NT2/D1 (cell line): ENCODE measurements at regions not wholly inside any gene's neighbourhood (a gene's known extent, or its start where the extent isn't known, plus 50 kb on each side); places are given as distances from the start of the nearest gene placed in this dataset.

Source experiments
- DNase-seq: peaks from one replicate; pipeline ENCODE4 v3.0.0-alpha.2; 2011; ENCODE audit warnings: low read depth, low spot score
- H3K27me3 ChIP-seq: 2 replicates; pipeline ENCODE4 v1.6.0; 2011; ENCODE audit warnings: mild to moderate bottlenecking; ENCODE audit not compliant: insufficient read length, insufficient read depth
- H3K36me3 ChIP-seq: 2 replicates; pipeline ENCODE4 v1.6.1; 2011; ENCODE audit warnings: mild to moderate bottlenecking, low read length, mixed read lengths; ENCODE audit not compliant: insufficient read depth, insufficient read length
- H3K4me1 ChIP-seq: 2 replicates; pipeline ENCODE4 v1.5.1; 2011; ENCODE audit not compliant: insufficient read depth, insufficient read length
- H3K4me3 ChIP-seq: 2 replicates; pipeline ENCODE4 v1.5.1; 2011; ENCODE audit warnings: low read depth; ENCODE audit not compliant: insufficient read length
- H3K9ac ChIP-seq: 2 replicates; pipeline ENCODE4 v1.6.0; 2011; ENCODE audit warnings: low read depth; ENCODE audit not compliant: insufficient read length
- H3K9me3 ChIP-seq: 2 replicates; pipeline ENCODE4 v1.5.1; 2011; ENCODE audit warnings: mild to moderate bottlenecking, low read length; ENCODE audit not compliant: insufficient read depth
- SUZ12 ChIP-seq: IDR thresholded peaks from 2 replicates; pipeline ENCODE4 v1.6.1; 2011; ENCODE audit not compliant: insufficient read length, insufficient read depth; ENCODE audit errors: extremely low read depth
- YY1 ChIP-seq: IDR thresholded peaks from 2 replicates; pipeline ENCODE4 v1.6.1; 2011; ENCODE audit not compliant: insufficient read length, insufficient read depth
- ZNF274 ChIP-seq: IDR thresholded peaks from 2 replicates; pipeline ENCODE4 v1.6.1; 2011; ENCODE audit warnings: mild to moderate bottlenecking, low read depth, low read length

GRCh38 chr1:185459141-185459540, 142.1 kb upstream of the IVNS1ABP start:
- H3K4me3 ChIP-seq: no peak overlapping the region
- H3K4me1 ChIP-seq: no peaks in the 10 kb centered on the region
- no peaks in the 10 kb centered on the region for H3K36me3 ChIP-seq
- no peaks in the 10 kb centered on the region for H3K27me3 ChIP-seq
- no peak overlapping the region for H3K9ac ChIP-seq
- H3K9me3 ChIP-seq: no peaks in the 10 kb centered on the region
- no peak for DNase-seq
- TF ChIP-seq ZNF274 (no peak), YY1 (no peak), SUZ12 (no peak)

GRCh38 chr1:185458670-185459069, 141.6 kb upstream of the IVNS1ABP start:
- Histone ChIP-seq H3K36me3 (no peaks in the 10 kb centered on the region), H3K9me3 (no peaks in the 10 kb centered on the region), H3K9ac (no peak overlapping the region), H3K4me1 (no peaks in the 10 kb centered on the region), H3K4me3 (no peak overlapping the region), H3K27me3 (no peaks in the 10 kb centered on the region)
- DNase-seq: no peak
- no peak for TF ChIP-seq SUZ12
- TF ChIP-seq ZNF274: no peak
- no peak for TF ChIP-seq YY1

- H3K9me3 ChIP-seq: no peaks in the 10 kb centered on the region
- H3K4me3 ChIP-seq: no peak overlapping the region
- TF ChIP-seq SUZ12 (no peak), YY1 (no peak), ZNF274 (no peak)
- H3K4me1 ChIP-seq: no peaks in the 10 kb centered on the region
- H3K9ac ChIP-seq: no peak overlapping the region
- H3K27me3 ChIP-seq: no peaks in the 10 kb centered on the region
- no peak for DNase-seq
- H3K36me3 ChIP-seq: no peaks in the 10 kb centered on the region
These were observed 136.6 kb upstream of the IVNS1ABP start for GRCh38 chr1:185453496-185454192.

- Histone ChIP-seq H3K9ac (no peak overlapping the region), H3K4me3 (no peak overlapping the region), H3K27me3 (no peaks in the 10 kb centered on the region), H3K36me3 (no peaks in the 10 kb centered on the region), H3K9me3 (no peaks in the 10 kb centered on the region), H3K4me1 (no peaks in the 10 kb centered on the region)
- DNase-seq: peak; percentile 16
- TF ChIP-seq ZNF274 (no peak), YY1 (no peak)
These were observed 133.9 kb upstream of the IVNS1ABP start for GRCh38 chr1:185450917-185451316.

GRCh38 chr1:185450060-185450788, 133.2 kb upstream of the IVNS1ABP start:
- no peak overlapping the region for H3K9ac ChIP-seq
- H3K4me3 ChIP-seq: no peak overlapping the region
- TF ChIP-seq ZNF274 (no peak), SUZ12 (no peak), YY1 (no peak)
- H3K36me3 ChIP-seq: no peaks in the 10 kb centered on the region
- DNase-seq: no peak
- H3K9me3 ChIP-seq: no peaks in the 10 kb centered on the region
- no peaks in the 10 kb centered on the region for H3K4me1 ChIP-seq
- no peaks in the 10 kb centered on the region for H3K27me3 ChIP-seq

GRCh38 chr1:185449378-185450059, 132.5 kb upstream of the IVNS1ABP start:
- Histone ChIP-seq H3K4me3 (no peak overlapping the region), H3K9me3 (no peaks in the 10 kb centered on the region), H3K27me3 (no peaks in the 10 kb centered on the region), H3K4me1 (no peaks in the 10 kb centered on the region), H3K36me3 (no peaks in the 10 kb centered on the region), H3K9ac (no peak overlapping the region)
- TF ChIP-seq SUZ12: no peak
- no peak for TF ChIP-seq YY1
- TF ChIP-seq ZNF274: no peak
- DNase-seq: no peak

GRCh38 chr1:185448591-185449186, 131.6 kb upstream of the IVNS1ABP start:
- H3K4me3 ChIP-seq: no peak overlapping the region
- H3K9ac ChIP-seq: no peak overlapping the region
- no peaks in the 10 kb centered on the region for H3K9me3 ChIP-seq
- DNase-seq: no peak
- H3K4me1 ChIP-seq: no peaks in the 10 kb centered on the region
- H3K36me3 ChIP-seq: no peaks in the 10 kb centered on the region
- TF ChIP-seq YY1: no peak
- no peak for TF ChIP-seq ZNF274
- no peak for TF ChIP-seq SUZ12
- H3K27me3 ChIP-seq: no peaks in the 10 kb centered on the region
